Amniotic epithelial cell (primary cell): ENCODE measurements at regions not wholly inside any gene's neighbourhood (a gene's known extent, or its start where the extent isn't known, plus 50 kb on each side); places are given as distances from the start of the nearest gene placed in this dataset.
"Not testable (repeated sequence)": the region's sequence is repeated elsewhere in the genome, so short reads cannot be mapped to it uniquely, and the experiment has no call there.

ENCODE experiments used
- DNase-seq: peaks from one replicate; pipeline ENCODE4 v3.0.0-alpha.2; 2010; ENCODE audit warnings: low read depth

GRCh38 chr15:20089541-20089940 lies 452.1 kb downstream of the GOLGA6L6 start:
- DNase-seq = not testable (repeated sequence)

- not testable (repeated sequence) for DNase-seq
Observed at GRCh38 chr15:20084026-20084425, 457.6 kb downstream of the GOLGA6L6 start.

GRCh38 chr15:20074082-20074481 lies 467.5 kb downstream of the GOLGA6L6 start:
- not testable (repeated sequence) for DNase-seq

- DNase-seq = not testable (repeated sequence)
Observed at GRCh38 chr15:20069043-20069442, 472.6 kb downstream of the GOLGA6L6 start.

- not testable (repeated sequence) for DNase-seq
Observed at GRCh38 chr15:20066173-20066572, 475.4 kb downstream of the GOLGA6L6 start.

GRCh38 chr15:20065508-20065907 lies 476.1 kb downstream of the GOLGA6L6 start:
- DNase-seq = not testable (repeated sequence)

GRCh38 chr15:20063167-20063566 lies 478.4 kb downstream of the GOLGA6L6 start:
- not testable (repeated sequence) for DNase-seq

- not testable (repeated sequence) for DNase-seq
Observed at GRCh38 chr15:20060838-20061237, 480.8 kb downstream of the GOLGA6L6 start.

- not testable (repeated sequence) for DNase-seq
Observed at GRCh38 chr15:20056871-20057270, 484.7 kb downstream of the GOLGA6L6 start.

- not testable (repeated sequence) for DNase-seq
Observed at GRCh38 chr15:20055921-20056320, 485.7 kb downstream of the GOLGA6L6 start.

GRCh38 chr15:20048189-20048588 lies 493.4 kb downstream of the GOLGA6L6 start:
- DNase-seq = not testable (repeated sequence)

- not testable (repeated sequence) for DNase-seq
Observed at GRCh38 chr15:20045165-20045564, 496.4 kb downstream of the GOLGA6L6 start.

GRCh38 chr15:20040691-20041090 lies 500.9 kb downstream of the GOLGA6L6 start:
- DNase-seq = not testable (repeated sequence)

GRCh38 chr15:20025040-20025439 lies 516.6 kb downstream of the GOLGA6L6 start:
- DNase-seq = not testable (repeated sequence)

- DNase-seq = not testable (repeated sequence)
Observed at GRCh38 chr15:20022349-20022748, 519.3 kb downstream of the GOLGA6L6 start.

- not testable (repeated sequence) for DNase-seq
Observed at GRCh38 chr15:20021351-20021750, 520.2 kb downstream of the GOLGA6L6 start.

- not testable (repeated sequence) for DNase-seq
Observed at GRCh38 chr15:20020588-20020987, 521.0 kb downstream of the GOLGA6L6 start.

GRCh38 chr15:20019758-20020157 lies 521.8 kb downstream of the GOLGA6L6 start:
- DNase-seq = not testable (repeated sequence)

GRCh38 chr15:20017581-20017980 lies 524.0 kb downstream of the GOLGA6L6 start:
- not testable (repeated sequence) for DNase-seq

- not testable (repeated sequence) for DNase-seq
Observed at GRCh38 chr15:20016941-20017340, 524.7 kb downstream of the GOLGA6L6 start.

GRCh38 chr15:20012837-20013236 lies 528.8 kb downstream of the GOLGA6L6 start:
- not testable (repeated sequence) for DNase-seq

- not testable (repeated sequence) for DNase-seq
Observed at GRCh38 chr15:20010759-20011158, 530.8 kb downstream of the GOLGA6L6 start.

GRCh38 chr15:20009619-20010018 lies 532.0 kb downstream of the GOLGA6L6 start:
- DNase-seq = not testable (repeated sequence)

- not testable (repeated sequence) for DNase-seq
Observed at GRCh38 chr15:20007338-20007737, 534.3 kb downstream of the GOLGA6L6 start.
